ENCODE measurements at regions not wholly inside any gene's neighbourhood (a gene's known extent, or its start where the extent isn't known, plus 50 kb on each side); places are given as distances from the start of the nearest gene placed in this dataset.

DNA sequence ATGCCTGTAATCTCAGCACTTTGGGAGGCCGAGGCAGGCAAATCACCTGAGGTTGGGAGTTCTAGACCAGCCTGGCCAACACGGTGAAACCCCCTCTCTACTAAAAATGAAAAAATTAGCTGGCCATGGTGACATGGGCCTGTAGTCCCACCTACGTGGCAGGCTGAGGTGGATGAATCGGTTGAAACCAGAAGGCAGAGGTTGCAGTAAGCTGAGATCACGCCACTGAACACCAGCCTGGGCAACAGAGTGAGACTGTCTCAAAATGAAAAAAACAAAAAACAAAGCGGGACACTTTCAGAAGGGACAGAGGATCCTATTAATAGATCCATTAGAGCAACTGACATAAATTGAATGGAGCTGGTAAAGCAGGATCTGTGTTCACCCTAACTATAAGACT is 89.6 kb upstream of the SGCD start (continued):
- TF ChIP-seq, protein P1, sequence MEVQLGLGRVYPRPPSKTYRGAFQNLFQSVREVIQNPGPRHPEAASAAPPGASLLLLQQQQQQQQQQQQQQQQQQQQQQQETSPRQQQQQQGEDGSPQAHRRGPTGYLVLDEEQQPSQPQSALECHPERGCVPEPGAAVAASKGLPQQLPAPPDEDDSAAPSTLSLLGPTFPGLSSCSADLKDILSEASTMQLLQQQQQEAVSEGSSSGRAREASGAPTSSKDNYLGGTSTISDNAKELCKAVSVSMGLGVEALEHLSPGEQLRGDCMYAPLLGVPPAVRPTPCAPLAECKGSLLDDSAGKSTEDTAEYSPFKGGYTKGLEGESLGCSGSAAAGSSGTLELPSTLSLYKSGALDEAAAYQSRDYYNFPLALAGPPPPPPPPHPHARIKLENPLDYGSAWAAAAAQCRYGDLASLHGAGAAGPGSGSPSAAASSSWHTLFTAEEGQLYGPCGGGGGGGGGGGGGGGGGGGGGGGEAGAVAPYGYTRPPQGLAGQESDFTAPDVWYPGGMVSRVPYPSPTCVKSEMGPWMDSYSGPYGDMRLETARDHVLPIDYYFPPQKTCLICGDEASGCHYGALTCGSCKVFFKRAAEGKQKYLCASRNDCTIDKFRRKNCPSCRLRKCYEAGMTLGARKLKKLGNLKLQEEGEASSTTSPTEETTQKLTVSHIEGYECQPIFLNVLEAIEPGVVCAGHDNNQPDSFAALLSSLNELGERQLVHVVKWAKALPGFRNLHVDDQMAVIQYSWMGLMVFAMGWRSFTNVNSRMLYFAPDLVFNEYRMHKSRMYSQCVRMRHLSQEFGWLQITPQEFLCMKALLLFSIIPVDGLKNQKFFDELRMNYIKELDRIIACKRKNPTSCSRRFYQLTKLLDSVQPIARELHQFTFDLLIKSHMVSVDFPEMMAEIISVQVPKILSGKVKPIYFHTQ (CRISPR knock-in tag; IDR thresholded peaks at IDR 0.05) = no peak
- TF ChIP-seq NR2C2 (CRISPR knock-in tag; IDR thresholded peaks at IDR 0.05) = no peak

- Mint-ChIP-seq H3K9me3 (no peaks in the 10 kb centered on the region), H3K4me1 (no peaks in the 10 kb centered on the region), H3K36me3 (no peaks in the 10 kb centered on the region), H3K27me3 (ENCODE audit: low read depth) (no peaks in the 10 kb centered on the region), H3K4me3 (no peak overlapping the region), H3K27ac (no peak overlapping the region)
- DNase-seq (ENCODE audit: low spot score) (no peak), ATAC-seq (no peak)
- ChIA-PET POLR2A (no interaction called here), CTCF (no interaction called here)
- no peak for TF ChIP-seq ZNF671 (CRISPR knock-in tag; IDR thresholded peaks at IDR 0.05)
- no peak for TF ChIP-seq ZNF232 (CRISPR knock-in tag; IDR thresholded peaks at IDR 0.05)
- no peak for TF ChIP-seq ZNF219 (CRISPR knock-in tag; IDR thresholded peaks at IDR 0.05; ENCODE audit: borderline replicate concordance)
- TF ChIP-seq HMGA2 (CRISPR knock-in tag; IDR thresholded peaks at IDR 0.05) = no peak
- no peak for TF ChIP-seq NR1H2 (CRISPR knock-in tag; IDR thresholded peaks at IDR 0.05)
- TF ChIP-seq SP1 (CRISPR knock-in tag; conservative IDR thresholded peaks at IDR 0.05) = no peak
- TF ChIP-seq ZNF317 (CRISPR knock-in tag; IDR thresholded peaks at IDR 0.05; ENCODE audit: borderline replicate concordance, low read depth) = no peak
- TF ChIP-seq, protein P2, sequence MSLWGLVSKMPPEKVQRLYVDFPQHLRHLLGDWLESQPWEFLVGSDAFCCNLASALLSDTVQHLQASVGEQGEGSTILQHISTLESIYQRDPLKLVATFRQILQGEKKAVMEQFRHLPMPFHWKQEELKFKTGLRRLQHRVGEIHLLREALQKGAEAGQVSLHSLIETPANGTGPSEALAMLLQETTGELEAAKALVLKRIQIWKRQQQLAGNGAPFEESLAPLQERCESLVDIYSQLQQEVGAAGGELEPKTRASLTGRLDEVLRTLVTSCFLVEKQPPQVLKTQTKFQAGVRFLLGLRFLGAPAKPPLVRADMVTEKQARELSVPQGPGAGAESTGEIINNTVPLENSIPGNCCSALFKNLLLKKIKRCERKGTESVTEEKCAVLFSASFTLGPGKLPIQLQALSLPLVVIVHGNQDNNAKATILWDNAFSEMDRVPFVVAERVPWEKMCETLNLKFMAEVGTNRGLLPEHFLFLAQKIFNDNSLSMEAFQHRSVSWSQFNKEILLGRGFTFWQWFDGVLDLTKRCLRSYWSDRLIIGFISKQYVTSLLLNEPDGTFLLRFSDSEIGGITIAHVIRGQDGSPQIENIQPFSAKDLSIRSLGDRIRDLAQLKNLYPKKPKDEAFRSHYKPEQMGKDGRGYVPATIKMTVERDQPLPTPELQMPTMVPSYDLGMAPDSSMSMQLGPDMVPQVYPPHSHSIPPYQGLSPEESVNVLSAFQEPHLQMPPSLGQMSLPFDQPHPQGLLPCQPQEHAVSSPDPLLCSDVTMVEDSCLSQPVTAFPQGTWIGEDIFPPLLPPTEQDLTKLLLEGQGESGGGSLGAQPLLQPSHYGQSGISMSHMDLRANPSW (CRISPR knock-in tag; conservative IDR thresholded peaks at IDR 0.05; ENCODE audit: low read depth) = no peak
- TF ChIP-seq NFYB (CRISPR knock-in tag; conservative IDR thresholded peaks at IDR 0.05; ENCODE audit: low read depth) = no peak
- TF ChIP-seq, protein P3, sequence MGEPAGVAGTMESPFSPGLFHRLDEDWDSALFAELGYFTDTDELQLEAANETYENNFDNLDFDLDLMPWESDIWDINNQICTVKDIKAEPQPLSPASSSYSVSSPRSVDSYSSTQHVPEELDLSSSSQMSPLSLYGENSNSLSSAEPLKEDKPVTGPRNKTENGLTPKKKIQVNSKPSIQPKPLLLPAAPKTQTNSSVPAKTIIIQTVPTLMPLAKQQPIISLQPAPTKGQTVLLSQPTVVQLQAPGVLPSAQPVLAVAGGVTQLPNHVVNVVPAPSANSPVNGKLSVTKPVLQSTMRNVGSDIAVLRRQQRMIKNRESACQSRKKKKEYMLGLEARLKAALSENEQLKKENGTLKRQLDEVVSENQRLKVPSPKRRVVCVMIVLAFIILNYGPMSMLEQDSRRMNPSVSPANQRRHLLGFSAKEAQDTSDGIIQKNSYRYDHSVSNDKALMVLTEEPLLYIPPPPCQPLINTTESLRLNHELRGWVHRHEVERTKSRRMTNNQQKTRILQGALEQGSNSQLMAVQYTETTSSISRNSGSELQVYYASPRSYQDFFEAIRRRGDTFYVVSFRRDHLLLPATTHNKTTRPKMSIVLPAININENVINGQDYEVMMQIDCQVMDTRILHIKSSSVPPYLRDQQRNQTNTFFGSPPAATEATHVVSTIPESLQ (CRISPR knock-in tag; IDR thresholded peaks at IDR 0.05) = no peak
- TF ChIP-seq, protein P4, sequence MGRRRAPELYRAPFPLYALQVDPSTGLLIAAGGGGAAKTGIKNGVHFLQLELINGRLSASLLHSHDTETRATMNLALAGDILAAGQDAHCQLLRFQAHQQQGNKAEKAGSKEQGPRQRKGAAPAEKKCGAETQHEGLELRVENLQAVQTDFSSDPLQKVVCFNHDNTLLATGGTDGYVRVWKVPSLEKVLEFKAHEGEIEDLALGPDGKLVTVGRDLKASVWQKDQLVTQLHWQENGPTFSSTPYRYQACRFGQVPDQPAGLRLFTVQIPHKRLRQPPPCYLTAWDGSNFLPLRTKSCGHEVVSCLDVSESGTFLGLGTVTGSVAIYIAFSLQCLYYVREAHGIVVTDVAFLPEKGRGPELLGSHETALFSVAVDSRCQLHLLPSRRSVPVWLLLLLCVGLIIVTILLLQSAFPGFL (CRISPR knock-in tag; IDR thresholded peaks at IDR 0.05; ENCODE audit: borderline replicate concordance) = no peak
- no peak for TF ChIP-seq ESRRA (CRISPR knock-in tag; IDR thresholded peaks at IDR 0.05; ENCODE audit: borderline replicate concordance)
- TF ChIP-seq ZNF416 (CRISPR knock-in tag; IDR thresholded peaks at IDR 0.05) = no peak
- TF ChIP-seq, protein P5, sequence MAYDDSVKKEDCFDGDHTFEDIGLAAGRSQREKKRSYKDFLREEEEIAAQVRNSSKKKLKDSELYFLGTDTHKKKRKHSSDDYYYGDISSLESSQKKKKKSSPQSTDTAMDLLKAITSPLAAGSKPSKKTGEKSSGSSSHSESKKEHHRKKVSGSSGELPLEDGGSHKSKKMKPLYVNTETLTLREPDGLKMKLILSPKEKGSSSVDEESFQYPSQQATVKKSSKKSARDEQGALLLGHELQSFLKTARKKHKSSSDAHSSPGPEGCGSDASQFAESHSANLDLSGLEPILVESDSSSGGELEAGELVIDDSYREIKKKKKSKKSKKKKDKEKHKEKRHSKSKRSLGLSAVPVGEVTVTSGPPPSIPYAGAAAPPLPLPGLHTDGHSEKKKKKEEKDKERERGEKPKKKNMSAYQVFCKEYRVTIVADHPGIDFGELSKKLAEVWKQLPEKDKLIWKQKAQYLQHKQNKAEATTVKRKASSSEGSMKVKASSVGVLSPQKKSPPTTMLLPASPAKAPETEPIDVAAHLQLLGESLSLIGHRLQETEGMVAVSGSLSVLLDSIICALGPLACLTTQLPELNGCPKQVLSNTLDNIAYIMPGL (CRISPR knock-in tag; IDR thresholded peaks at IDR 0.05) = no peak
- no peak for TF ChIP-seq ZNF396 (CRISPR knock-in tag; IDR thresholded peaks at IDR 0.05; ENCODE audit: borderline replicate concordance)
- no peak for TF ChIP-seq ERG (CRISPR knock-in tag; IDR thresholded peaks at IDR 0.05)
- TF ChIP-seq, protein P1 (CRISPR knock-in tag; IDR thresholded peaks at IDR 0.05) = no peak
- TF ChIP-seq TEAD4 (CRISPR knock-in tag; IDR thresholded peaks at IDR 0.05) = no peak
- TF ChIP-seq, protein P6, sequence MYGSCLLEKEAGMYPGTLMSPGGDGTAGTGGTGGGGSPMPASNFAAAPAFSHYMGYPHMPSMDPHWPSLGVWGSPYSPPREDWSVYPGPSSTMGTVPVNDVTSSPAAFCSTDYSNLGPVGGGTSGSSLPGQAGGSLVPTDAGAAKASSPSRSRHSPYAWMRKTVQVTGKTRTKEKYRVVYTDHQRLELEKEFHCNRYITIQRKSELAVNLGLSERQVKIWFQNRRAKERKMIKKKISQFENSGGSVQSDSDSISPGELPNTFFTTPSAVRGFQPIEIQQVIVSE (CRISPR knock-in tag; IDR thresholded peaks at IDR 0.05; ENCODE audit: borderline replicate concordance) = no peak
Observed at GRCh38 chr5:156239800-156240199, 87.2 kb upstream of the SGCD start.
